Liver (tissue), 8 donors: ENCODE measurements at regions not wholly inside any gene's neighbourhood (a gene's known extent, or its start where the extent isn't known, plus 50 kb on each side); places are given as distances from the start of the nearest gene placed in this dataset.

Experiments
- DNase-seq: peaks from one replicate; pipeline ENCODE4 v3.0.0-alpha.2; 2017; ENCODE audit warnings: low spot score
- H3K27ac ChIP-seq, 2 donors: one replicate each; pipeline ENCODE4 v1.7.0; 2013; ENCODE audit warnings: inconsistent platforms in 2 of 2, low read length in 2 of 2, control low read depth in 1 of 2, low read depth in 1 of 2, mild to moderate bottlenecking in 1 of 2
- H3K27me3 ChIP-seq, 4 donors: one replicate each; pipeline versions ENCODE4 v1.6.1 to v1.7.0; 2013; ENCODE audit warnings: low read length in 3 of 4, inconsistent platforms in 1 of 4, mild to moderate bottlenecking in 1 of 4, moderate library complexity in 1 of 4; ENCODE audit not compliant: control insufficient read depth in 4 of 4, insufficient read depth in 4 of 4
- H3K36me3 ChIP-seq, 4 donors: one replicate each; pipeline versions ENCODE4 v1.6.1 to v1.7.0; 2013; ENCODE audit warnings: low read length in 3 of 4, mild to moderate bottlenecking in 3 of 4, low read depth in 1 of 4, moderate library complexity in 1 of 4; ENCODE audit not compliant: control insufficient read depth in 4 of 4, insufficient read depth in 3 of 4
- H3K4me1 ChIP-seq, 4 donors: one replicate each; pipeline versions ENCODE4 v1.6.1 to v1.7.0; 2013; ENCODE audit warnings: low read length in 3 of 4, mild to moderate bottlenecking in 3 of 4, moderate library complexity in 1 of 4; ENCODE audit not compliant: control insufficient read depth in 4 of 4, insufficient read depth in 4 of 4
- H3K4me3 ChIP-seq, 3 donors: one replicate each; pipeline versions ENCODE4 v1.6.1 to v1.7.0; 2013; ENCODE audit warnings: low read length in 3 of 3, control low read depth in 1 of 3, low read depth in 1 of 3, mild to moderate bottlenecking in 1 of 3
- H3K9ac ChIP-seq, 2 donors: one replicate each; pipeline ENCODE4 v1.7.0; 2013; ENCODE audit warnings: low read length in 2 of 2, mild to moderate bottlenecking in 2 of 2, moderate library complexity in 2 of 2, control low read depth in 1 of 2, low read depth in 1 of 2
- H3K9me3 ChIP-seq, 4 donors: one replicate each; pipeline versions ENCODE4 v1.6.1 to v1.7.0; 2013; ENCODE audit warnings: low read length in 3 of 4; ENCODE audit not compliant: control insufficient read depth in 4 of 4
- EGR1 ChIP-seq, 2 donors: IDR thresholded peaks; 2 replicates each; pipeline ENCODE4 v1.6.1; 2016 to 2018; ENCODE audit warnings: antibody characterized with exemption in 2 of 2, low read depth in 2 of 2
- FOXA1 ChIP-seq: IDR thresholded peaks from 2 replicates; pipeline ENCODE4 v1.6.1; 2016; ENCODE audit warnings: antibody characterized with exemption
- FOXA2 ChIP-seq: IDR thresholded peaks from 2 replicates; pipeline ENCODE4 v1.6.1; 2016; ENCODE audit warnings: antibody characterized with exemption
- GABPA ChIP-seq, 2 donors: IDR thresholded peaks in 1 of 2; conservative IDR thresholded peaks in 1 of 2; 2 replicates each; pipeline ENCODE4 v1.6.1; 2016; ENCODE audit warnings: antibody characterized with exemption in 2 of 2, mild to moderate bottlenecking in 1 of 2, moderate library complexity in 1 of 2
- HNF4A ChIP-seq, 2 donors: conservative IDR thresholded peaks; 2 replicates each; pipeline ENCODE4 v1.6.1; 2016; ENCODE audit warnings: antibody characterized with exemption in 2 of 2, mild to moderate bottlenecking in 2 of 2
- HNF4G ChIP-seq: IDR thresholded peaks from 2 replicates; pipeline ENCODE4 v1.6.1; 2016; ENCODE audit warnings: antibody characterized with exemption
- JUND ChIP-seq, 2 donors: IDR thresholded peaks; 2 replicates each; pipeline ENCODE4 v1.6.1; 2016; ENCODE audit warnings: antibody characterized with exemption in 2 of 2
- NR2F2 ChIP-seq: IDR thresholded peaks from 2 replicates; pipeline ENCODE4 v1.6.1; 2016; ENCODE audit warnings: antibody characterized with exemption
- RAD21 ChIP-seq, 2 donors: IDR thresholded peaks; 2 replicates each; pipeline ENCODE4 v1.6.1; 2016; ENCODE audit warnings: antibody characterized with exemption in 2 of 2, mild to moderate bottlenecking in 2 of 2
- RXRA ChIP-seq, 2 donors: IDR thresholded peaks; 2 replicates each; pipeline ENCODE4 v1.6.1; 2017 to 2018; ENCODE audit warnings: antibody characterized with exemption in 2 of 2, mild to moderate bottlenecking in 1 of 2
- SP1 ChIP-seq: IDR thresholded peaks from 2 replicates; pipeline ENCODE4 v1.6.1; 2018; ENCODE audit warnings: antibody characterized with exemption, mild to moderate bottlenecking
- TAF1 ChIP-seq: conservative IDR thresholded peaks from 2 replicates; pipeline ENCODE4 v1.6.1; 2016; ENCODE audit warnings: antibody characterized with exemption, mild to moderate bottlenecking
- ZBTB33 ChIP-seq: IDR thresholded peaks from 2 replicates; pipeline ENCODE4 v1.6.1; 2016; ENCODE audit warnings: antibody characterized with exemption
- WGBS: extraction: QIAGEN DNeasy Blood & Tissue Kit; methylation state at CpG from one replicate; pipeline ENCODE4 v1.1.7; 2013; 5-methylcytosine and 5-hydroxymethylcytosine counted together
- TF ChIP-seq, protein P1 (sequence below): IDR thresholded peaks from 2 replicates; pipeline ENCODE4 v1.6.1; 2016; ENCODE audit warnings: antibody characterized with exemption, mild to moderate bottlenecking
- TF ChIP-seq, protein P2 (sequence below): IDR thresholded peaks from 2 replicates; pipeline ENCODE4 v1.6.1; 2016; ENCODE audit warnings: antibody characterized with exemption
- TF ChIP-seq, protein P3 (sequence below): IDR thresholded peaks from 2 replicates; pipeline ENCODE4 v1.6.1; 2016; ENCODE audit warnings: antibody characterized with exemption
- TF ChIP-seq, protein P4 (sequence below): fragments of 150-350 bp; IDR thresholded peaks from 2 replicates; pipeline ENCODE4 v1.5.1; 2017; ENCODE audit warnings: improper control_type of control experiment, low read depth, low read length; ENCODE audit not compliant: missing input control
- donor health status: healthy.
- donor health status: healthy.
- donor health status: healthy.
- donor health status: healthy.
- donor health status: healthy.

DNA sequence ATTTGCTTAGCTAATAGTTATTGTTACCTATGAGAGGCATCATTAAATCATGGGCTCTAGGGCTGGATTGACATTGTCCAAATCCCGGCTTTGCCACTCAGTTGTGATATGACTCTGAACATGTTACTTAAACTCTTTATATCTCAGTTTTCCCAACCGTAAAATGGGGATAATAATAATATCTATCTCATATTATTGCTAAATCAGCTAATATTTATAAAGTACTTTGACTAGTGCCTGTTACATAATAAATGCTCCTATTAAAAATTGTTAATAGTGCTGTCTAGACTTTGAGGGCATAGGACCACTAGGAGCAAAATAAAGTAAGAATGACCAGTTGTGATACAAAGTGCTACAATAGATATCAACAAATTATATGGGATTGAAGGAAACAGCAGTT, 376.3 kb upstream of the FIGN start:
- WGBS, result 85% methylated on average over 2 of the region's 2 CpGs
- TF ChIP-seq, protein P1, sequence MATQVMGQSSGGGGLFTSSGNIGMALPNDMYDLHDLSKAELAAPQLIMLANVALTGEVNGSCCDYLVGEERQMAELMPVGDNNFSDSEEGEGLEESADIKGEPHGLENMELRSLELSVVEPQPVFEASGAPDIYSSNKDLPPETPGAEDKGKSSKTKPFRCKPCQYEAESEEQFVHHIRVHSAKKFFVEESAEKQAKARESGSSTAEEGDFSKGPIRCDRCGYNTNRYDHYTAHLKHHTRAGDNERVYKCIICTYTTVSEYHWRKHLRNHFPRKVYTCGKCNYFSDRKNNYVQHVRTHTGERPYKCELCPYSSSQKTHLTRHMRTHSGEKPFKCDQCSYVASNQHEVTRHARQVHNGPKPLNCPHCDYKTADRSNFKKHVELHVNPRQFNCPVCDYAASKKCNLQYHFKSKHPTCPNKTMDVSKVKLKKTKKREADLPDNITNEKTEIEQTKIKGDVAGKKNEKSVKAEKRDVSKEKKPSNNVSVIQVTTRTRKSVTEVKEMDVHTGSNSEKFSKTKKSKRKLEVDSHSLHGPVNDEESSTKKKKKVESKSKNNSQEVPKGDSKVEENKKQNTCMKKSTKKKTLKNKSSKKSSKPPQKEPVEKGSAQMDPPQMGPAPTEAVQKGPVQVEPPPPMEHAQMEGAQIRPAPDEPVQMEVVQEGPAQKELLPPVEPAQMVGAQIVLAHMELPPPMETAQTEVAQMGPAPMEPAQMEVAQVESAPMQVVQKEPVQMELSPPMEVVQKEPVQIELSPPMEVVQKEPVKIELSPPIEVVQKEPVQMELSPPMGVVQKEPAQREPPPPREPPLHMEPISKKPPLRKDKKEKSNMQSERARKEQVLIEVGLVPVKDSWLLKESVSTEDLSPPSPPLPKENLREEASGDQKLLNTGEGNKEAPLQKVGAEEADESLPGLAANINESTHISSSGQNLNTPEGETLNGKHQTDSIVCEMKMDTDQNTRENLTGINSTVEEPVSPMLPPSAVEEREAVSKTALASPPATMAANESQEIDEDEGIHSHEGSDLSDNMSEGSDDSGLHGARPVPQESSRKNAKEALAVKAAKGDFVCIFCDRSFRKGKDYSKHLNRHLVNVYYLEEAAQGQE, result no peak
- TF ChIP-seq SP1 (no peak), GABPA (IDR thresholded peaks at IDR 0.05 in 1 of 2, conservative IDR thresholded peaks at IDR 0.05 in 1 of 2) (no peak), RAD21 (IDR thresholded peaks at IDR 0.05) (no peak), HNF4G (no peak)
- TF ChIP-seq, protein P2, sequence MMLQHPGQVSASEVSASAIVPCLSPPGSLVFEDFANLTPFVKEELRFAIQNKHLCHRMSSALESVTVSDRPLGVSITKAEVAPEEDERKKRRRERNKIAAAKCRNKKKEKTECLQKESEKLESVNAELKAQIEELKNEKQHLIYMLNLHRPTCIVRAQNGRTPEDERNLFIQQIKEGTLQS, result no peak
- TF ChIP-seq, protein P3, sequence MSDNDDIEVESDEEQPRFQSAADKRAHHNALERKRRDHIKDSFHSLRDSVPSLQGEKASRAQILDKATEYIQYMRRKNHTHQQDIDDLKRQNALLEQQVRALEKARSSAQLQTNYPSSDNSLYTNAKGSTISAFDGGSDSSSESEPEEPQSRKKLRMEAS, result no peak
- TF ChIP-seq, protein P4, sequence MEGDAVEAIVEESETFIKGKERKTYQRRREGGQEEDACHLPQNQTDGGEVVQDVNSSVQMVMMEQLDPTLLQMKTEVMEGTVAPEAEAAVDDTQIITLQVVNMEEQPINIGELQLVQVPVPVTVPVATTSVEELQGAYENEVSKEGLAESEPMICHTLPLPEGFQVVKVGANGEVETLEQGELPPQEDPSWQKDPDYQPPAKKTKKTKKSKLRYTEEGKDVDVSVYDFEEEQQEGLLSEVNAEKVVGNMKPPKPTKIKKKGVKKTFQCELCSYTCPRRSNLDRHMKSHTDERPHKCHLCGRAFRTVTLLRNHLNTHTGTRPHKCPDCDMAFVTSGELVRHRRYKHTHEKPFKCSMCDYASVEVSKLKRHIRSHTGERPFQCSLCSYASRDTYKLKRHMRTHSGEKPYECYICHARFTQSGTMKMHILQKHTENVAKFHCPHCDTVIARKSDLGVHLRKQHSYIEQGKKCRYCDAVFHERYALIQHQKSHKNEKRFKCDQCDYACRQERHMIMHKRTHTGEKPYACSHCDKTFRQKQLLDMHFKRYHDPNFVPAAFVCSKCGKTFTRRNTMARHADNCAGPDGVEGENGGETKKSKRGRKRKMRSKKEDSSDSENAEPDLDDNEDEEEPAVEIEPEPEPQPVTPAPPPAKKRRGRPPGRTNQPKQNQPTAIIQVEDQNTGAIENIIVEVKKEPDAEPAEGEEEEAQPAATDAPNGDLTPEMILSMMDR, result no peak
- Histone ChIP-seq H3K4me1 (no peaks in the 10 kb centered on the region), H3K27me3 (no peaks in the 10 kb centered on the region), H3K4me3 (no peak overlapping the region), H3K27ac (no peak overlapping the region), H3K36me3 (no peaks in the 10 kb centered on the region), H3K9ac (no peak overlapping the region), H3K9me3 (no peaks in the 10 kb centered on the region)
- DNase-seq, result no peak

- DNase-seq, result no peak
- H3K9me3 ChIP-seq, result no peaks in the 10 kb centered on the region
- H3K27ac ChIP-seq, result no peak overlapping the region
Observed at GRCh38 chr2:164110515-164110914, 374.7 kb upstream of the FIGN start.

More at GRCh38 chr2:164110515-164110914, 374.7 kb upstream of the FIGN start:
- Histone ChIP-seq H3K4me1 (no peaks in the 10 kb centered on the region), H3K4me3 (no peak overlapping the region), H3K36me3 (no peaks in the 10 kb centered on the region), H3K9ac (no peak overlapping the region), H3K27me3 (no peaks in the 10 kb centered on the region)
- no peak for TF ChIP-seq HNF4A (conservative IDR thresholded peaks at IDR 0.05)
- TF ChIP-seq, protein P4, result no peak
- TF ChIP-seq EGR1 (IDR thresholded peaks at IDR 0.05; ENCODE audit: low read depth in 2 of 2), result no peak
- no peak for TF ChIP-seq FOXA1
- TF ChIP-seq NR2F2, result no peak
- no peak for TF ChIP-seq GABPA (IDR thresholded peaks at IDR 0.05 in 1 of 2, conservative IDR thresholded peaks at IDR 0.05 in 1 of 2)
- TF ChIP-seq HNF4G, result no peak
- no peak for TF ChIP-seq FOXA2
- no peak for TF ChIP-seq ZBTB33
- TF ChIP-seq, protein P3, result no peak
- TF ChIP-seq JUND (IDR thresholded peaks at IDR 0.05), result no peak
- no peak for TF ChIP-seq RXRA (IDR thresholded peaks at IDR 0.05)
- TF ChIP-seq, protein P1, result no peak
- no peak for TF ChIP-seq TAF1
